ENCODE measurements at regions not wholly inside any gene's neighbourhood (a gene's known extent, or its start where the extent isn't known, plus 50 kb on each side); places are given as distances from the start of the nearest gene placed in this dataset.

DNA sequence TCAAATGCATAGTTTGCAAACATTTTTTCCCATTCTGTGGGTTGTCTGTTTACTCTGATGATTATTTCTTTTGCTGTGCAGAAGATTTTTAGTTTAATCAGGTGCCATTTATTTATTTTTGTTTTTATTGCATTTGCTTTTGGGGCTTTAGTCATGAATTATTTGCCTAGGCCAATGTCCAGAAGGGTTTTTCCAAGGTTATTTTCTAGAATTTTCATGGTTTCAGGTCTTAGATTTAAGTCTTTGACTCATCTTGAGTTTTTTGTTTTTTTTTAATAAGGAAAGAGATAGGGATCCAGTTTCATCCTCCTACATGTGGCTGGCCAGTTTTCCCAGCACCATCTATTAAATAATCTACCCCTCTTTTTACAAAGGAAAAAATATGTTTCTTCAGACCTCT lies 57.2 kb upstream of the TMEM260 start:
- TF ChIP-seq EP300 (IDR thresholded peaks at IDR 0.05) (no peak), POLR2AphosphoS5 (IDR thresholded peaks at IDR 0.05) (no peak), POLR2A (IDR thresholded peaks at IDR 0.05) (no peak)
- TF ChIP-seq, protein P1, sequence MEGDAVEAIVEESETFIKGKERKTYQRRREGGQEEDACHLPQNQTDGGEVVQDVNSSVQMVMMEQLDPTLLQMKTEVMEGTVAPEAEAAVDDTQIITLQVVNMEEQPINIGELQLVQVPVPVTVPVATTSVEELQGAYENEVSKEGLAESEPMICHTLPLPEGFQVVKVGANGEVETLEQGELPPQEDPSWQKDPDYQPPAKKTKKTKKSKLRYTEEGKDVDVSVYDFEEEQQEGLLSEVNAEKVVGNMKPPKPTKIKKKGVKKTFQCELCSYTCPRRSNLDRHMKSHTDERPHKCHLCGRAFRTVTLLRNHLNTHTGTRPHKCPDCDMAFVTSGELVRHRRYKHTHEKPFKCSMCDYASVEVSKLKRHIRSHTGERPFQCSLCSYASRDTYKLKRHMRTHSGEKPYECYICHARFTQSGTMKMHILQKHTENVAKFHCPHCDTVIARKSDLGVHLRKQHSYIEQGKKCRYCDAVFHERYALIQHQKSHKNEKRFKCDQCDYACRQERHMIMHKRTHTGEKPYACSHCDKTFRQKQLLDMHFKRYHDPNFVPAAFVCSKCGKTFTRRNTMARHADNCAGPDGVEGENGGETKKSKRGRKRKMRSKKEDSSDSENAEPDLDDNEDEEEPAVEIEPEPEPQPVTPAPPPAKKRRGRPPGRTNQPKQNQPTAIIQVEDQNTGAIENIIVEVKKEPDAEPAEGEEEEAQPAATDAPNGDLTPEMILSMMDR (IDR thresholded peaks at IDR 0.05), result no peak
